GM21723 (cell line): ENCODE measurements at regions not wholly inside any gene's neighbourhood (a gene's known extent, or its start where the extent isn't known, plus 50 kb on each side); places are given as distances from the start of the nearest gene placed in this dataset.

Experiments
- ATAC-seq: cut with Tn5 transposase; IDR thresholded peaks from one replicate; pipeline ENCODE4 v1.9.1; 2021; ENCODE audit warnings: mild to moderate bottlenecking, moderate library complexity; ENCODE audit not compliant: unreplicated experiment

DNA sequence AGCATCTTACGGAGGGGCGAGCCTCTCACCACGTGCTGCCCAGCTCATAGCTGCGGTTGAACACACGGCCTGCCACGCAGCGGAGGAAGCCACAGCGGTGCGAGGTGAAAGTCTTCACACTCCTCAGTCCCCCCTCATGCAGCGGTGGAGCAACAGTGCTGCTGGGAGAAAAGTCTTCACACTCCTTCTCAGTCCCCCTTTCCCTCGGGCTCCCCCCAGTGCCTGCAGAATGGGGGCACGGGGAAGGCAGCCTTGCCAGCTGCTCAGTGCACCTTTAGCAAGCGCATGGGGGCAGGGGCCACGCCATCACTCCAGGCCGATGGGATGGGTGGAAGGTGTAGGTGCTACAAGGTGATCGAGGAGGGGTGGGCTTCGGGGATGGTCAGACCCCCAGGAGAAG, 206.3 kb upstream of the TCERG1L start:
- no peak for ATAC-seq

DNA sequence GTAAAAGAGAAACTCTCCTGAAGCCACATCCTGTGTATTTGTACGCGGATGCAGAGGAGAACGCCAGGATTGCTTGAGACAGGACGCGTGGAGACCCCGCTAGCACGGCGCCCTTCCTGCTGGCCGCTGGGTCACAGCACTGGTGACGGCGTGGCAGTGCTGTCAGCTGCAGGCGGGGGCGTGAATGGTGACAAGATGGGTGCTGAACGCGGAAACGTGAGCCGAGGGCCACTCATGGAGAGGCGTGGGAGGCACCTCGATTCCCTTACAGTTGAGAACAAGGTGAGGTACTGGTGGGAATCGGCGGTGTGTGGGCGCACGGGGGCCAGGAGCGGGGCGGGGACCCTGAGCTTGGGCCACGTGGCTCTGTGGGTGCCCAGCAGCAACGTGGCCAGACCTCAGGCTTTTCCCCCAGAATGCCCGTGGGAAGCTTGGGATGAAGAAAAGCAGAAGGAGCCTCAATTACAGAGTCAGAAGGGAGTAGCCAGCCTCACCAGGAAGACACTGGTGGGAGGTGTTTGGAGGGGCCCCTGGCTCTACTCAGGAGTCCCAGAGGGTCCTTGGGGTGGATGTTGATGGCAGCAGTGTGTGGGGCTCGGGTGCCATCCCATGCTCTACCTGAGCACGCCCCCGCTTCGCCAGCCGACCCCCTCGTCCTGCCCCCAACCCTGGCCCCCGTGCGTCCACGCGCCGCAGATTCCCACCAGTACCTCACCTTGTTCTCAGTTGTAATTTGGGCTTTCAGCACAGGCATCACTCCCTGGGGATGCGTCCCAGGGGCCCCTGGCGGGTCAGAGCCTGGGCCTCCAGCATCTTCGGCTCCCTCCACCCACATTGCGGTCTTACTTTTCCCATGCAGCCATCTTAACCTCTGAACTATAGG, 208.4 kb upstream of the TCERG1L start:
- no peak for ATAC-seq

DNA sequence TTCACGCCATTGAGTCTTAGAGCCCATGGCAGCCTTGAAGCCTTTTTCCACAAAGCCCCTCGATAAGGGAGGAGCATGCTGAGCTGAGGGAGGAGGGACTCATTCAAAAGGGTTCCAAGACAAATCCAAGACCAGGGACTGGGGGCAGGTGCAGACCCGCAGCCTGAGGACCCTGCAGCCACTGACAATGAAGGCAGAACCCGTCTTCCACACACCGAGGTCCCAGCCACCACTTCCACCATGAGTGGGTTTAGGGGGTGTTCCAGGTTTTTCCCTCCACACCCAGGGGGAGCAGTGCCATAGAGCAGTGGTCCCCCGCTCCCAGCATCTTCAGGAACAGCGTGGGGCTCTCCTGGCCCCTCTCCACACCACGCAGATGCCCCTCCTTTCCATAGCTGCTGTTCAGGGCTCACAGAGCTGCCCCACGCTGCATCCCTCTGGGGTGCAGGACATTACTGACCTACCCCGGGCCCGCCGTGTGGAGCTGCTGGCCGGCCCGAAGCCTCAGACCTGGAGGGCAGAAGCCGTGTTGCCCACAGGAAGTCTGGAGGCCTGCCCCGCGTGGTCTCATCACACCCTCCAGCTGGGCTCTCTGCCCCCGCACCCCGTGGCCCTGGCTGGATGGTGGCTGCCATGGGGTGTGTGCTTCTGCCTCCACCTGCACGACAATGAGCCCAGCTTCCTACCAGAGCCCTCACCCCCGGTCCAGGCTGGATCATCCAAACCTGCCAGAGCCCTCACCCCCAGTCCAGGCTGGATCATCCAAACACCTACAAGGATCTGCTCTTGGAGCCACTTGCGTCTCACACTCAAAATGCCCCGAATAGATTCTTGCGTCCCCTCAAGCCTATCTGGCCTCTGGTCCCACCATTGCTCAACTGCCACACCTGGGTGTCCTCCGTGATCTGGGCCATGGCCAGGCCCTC, 220.0 kb upstream of the TCERG1L start:
- no peak for ATAC-seq

DNA sequence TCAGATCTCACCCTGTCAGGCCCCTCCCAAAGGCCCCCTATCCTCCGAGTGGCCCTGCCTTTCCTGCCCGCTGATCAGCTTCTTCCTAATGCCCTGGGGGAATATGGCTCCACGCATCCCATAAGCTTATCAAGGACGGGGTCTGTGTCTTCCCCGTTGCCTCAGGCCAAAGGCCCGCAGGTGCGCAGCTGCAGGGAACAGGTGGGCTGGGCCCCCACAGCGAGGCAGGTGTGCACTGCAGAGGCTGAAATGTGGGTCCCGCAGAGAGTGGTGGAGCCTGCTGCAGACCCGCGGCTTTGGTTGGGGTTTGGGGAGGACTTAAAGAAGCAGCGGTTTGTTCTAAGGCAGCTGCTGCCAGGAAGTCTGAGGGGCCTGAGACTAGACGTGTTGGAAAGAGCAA, 220.8 kb upstream of the TCERG1L start:
- ATAC-seq, result no peak

- ATAC-seq, result no peak
Observed at GRCh38 chr10:131532745-131533341, 221.3 kb upstream of the TCERG1L start.

DNA sequence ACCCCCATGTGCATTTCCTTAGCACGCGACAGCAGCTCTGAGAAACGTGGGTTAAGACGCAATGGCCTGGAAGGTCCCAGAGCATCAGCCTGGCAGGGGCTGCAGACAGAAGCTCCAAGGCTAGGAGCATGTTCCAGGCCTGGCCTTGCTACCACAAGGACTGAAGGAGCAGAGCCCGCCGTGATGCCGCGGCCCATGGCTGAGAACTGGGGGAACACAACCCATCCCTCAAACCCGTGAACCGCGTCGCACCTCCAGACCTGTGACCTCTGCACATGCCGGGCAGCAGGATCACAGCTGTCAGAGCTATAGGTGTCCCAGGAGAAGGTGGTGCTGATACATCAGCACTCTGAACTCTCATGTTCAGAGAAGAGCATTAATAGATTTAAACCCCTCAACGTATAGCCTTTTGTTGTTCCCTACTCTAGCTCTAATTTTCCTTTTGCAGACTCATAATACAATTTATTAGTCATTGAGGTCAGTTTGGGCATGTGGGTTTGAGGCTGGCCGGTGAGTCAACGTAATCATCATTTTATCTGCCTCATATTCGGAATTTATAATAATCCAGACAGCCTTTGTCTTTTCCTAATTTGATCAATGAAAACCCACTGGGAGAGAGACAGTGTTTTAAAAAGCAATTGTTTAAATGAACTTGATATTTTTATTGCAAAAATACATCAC, 222.5 kb upstream of the TCERG1L start:
- no peak for ATAC-seq

GRCh38 chr10:131534836-131535235, 223.3 kb upstream of the TCERG1L start:
- no peak for ATAC-seq

DNA sequence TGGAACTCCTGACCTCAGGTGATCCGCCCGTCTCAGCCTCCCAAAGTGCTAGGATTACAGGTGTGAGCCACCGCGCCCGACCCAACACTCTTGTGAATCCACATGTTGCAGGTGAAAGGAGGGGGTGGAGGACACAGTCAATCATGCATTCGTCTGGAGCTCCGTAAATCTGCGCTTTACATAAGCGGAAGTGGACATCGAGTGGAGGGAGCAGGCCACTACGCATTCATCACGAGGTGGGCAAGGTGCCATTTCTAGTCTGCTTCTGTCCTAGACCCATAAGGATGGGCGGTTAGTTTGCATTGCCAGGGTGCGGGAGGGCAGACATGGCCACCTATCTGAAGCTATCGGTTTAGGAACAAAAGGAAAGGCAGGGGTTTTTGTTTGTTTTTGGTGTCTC, 225.2 kb upstream of the TCERG1L start:
- ATAC-seq, result no peak

DNA sequence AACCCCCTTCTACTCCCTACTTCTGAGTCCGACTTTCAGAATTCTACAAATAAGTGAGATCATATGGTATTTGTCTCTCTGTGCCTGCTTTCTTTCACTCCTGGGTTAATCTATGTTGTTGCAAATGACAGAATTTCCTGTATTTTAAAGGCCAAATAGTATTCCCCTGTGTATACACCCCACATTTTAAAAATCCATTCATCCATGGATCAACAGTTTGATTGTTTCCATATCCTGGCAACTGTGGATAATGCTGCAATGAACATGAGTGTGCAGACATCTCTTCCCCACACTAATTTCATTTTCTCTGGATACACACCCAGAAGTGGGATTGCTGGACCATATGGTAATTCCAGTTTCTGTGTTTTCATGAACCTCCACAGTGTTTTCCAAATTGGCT, 225.8 kb upstream of the TCERG1L start:
- ATAC-seq, result no peak

GRCh38 chr10:131544495-131544894, 233.0 kb upstream of the TCERG1L start:
- no peak for ATAC-seq

DNA sequence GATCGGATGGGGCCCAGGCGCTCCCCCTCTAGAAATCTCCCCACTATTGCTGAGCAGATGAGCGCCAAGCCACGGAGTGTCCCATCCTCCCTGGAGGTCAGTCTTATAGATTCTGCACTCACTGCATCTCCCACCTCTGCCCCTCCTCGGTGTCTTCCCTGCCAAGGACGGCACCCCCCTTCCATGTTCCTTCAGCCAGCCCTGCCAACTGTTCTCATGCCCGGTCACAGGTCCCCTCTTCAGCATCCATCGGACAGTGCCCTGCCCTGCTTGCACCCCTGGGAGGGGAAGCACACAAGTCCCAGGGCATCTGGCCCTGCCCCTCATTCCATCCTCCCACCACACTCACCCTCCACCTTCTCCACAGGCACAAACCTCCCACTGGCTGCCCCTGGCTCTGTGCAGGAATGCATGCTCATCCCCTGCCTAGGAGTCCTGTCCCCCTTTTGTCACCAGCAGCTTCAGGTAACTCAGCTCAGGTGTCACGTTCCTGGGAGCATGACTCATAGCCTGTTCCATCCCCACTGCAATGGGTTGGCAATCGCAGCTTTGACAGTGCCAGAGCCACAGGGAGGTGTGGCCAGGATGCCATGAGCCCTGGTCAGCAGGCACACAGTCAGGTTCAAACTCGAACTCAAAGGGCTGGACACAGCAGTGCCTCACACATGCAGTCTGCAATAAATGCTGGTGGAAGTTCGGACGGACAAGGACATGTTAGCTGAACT, 234.7 kb upstream of the TCERG1L start:
- no peak for ATAC-seq

DNA sequence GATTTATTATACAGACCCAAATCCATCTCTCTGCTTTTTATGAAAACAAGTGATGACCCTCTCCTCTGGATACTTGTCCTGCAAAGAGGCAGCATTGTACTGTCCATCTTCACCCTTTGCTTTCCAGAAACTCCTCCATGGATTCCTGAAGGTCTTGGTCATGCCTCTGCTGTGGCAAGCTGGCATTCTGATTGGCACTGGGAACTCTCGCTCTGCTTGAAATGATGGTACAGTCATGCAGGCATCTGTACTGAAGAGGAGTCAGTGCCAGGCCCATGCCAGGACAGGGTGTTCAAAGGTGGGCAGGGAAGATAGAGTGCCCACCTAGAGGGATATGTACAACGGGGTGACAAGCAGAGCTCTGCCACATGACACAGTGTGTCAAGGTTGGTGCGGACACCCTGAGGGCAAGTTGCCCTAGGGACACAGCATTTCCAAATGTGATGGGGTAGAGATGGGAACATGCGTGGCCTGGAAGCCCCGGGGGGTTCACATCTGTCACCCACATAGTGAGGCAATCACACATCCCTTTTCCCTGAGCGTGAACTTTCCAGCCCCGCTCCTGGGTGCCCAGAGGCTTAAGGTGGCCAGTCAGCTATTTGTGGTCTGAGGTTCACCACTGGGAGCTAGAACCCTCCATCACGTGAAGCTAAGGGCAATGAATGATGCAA, 235.7 kb upstream of the TCERG1L start:
- ATAC-seq, result no peak

GRCh38 chr10:131548176-131548575, 236.7 kb upstream of the TCERG1L start:
- no peak for ATAC-seq

- no peak for ATAC-seq
Observed at GRCh38 chr10:131549116-131549515, 237.6 kb upstream of the TCERG1L start.

GRCh38 chr10:131553121-131553520, 241.6 kb upstream of the TCERG1L start:
- ATAC-seq, result no peak

- no peak for ATAC-seq
Observed at GRCh38 chr10:131553581-131553980, 242.1 kb upstream of the TCERG1L start.

GRCh38 chr10:131554821-131555220, 243.3 kb upstream of the TCERG1L start:
- no peak for ATAC-seq

DNA sequence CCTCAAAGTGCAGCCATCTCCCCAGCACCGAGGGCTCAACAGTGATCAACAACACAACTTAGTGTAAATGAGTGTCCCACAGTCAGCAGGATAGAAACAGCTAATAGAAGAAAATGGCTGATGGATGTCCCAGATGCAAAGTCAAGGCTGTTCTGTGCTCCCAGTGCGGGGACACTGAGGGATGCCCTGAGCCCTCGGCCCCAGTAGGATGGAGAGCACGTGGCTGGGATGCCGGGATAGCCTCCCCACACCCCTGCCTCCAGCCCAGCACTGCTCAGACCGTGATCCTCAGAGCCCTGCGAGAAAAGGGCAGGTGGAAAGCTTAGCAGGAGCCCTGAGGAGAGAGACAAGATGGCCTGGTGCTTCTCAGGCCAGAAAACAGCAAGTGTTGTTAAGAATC, 243.9 kb upstream of the TCERG1L start:
- ATAC-seq, result no peak

GRCh38 chr10:131556061-131556896, 244.8 kb upstream of the TCERG1L start:
- no peak for ATAC-seq
